ENCODE measurements at regions not wholly inside any gene's neighbourhood (a gene's known extent, or its start where the extent isn't known, plus 50 kb on each side); places are given as distances from the start of the nearest gene placed in this dataset.

DNA sequence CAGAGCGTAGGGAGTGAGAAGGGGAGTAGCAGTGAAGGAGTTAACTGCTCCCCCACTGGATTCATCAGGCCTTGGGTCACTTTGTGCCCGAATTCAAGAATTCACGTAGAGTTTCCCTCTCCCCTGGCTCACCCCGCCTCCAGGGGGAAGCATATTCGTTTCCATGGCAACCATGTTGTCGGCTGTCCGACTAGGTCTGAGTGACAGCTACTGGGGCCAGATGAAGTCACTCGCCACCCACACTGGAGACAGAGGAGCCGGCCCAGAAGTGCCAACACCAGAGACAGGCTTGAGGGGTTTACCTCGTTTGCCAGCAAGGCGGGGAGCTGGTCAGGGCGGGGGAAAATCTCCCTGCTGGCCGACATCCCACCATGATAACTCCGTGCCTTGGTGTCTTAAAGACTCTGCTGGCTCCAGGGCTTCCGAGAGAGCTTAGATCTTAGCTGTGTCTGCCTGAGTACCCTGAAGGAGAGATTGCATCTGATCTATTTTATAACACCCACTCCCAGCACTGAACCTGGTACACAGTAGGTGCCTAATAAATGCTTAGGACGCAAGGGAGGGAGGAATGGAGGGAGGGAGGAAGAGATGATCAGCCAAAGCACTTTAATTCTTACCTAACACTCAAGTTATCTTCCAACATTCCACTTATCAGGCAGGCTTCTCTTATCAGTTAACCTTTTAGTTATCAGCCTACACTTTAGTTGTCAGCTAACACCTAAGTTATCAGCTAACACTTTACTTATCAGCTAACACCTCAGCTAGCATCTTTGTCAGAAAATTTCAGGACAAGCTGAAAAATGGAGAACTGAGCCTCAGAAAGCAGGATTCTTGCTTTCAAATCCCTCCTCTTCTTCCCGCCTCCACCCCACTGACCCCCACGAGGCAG is 57.2 kb upstream of the ZNRF4 start:
- DNase-seq (ENCODE audit: low read depth) = no peak
- no peak overlapping the region for H3K4me3 ChIP-seq (ENCODE audit: low read depth, low read length)
- TF ChIP-seq, protein P1, sequence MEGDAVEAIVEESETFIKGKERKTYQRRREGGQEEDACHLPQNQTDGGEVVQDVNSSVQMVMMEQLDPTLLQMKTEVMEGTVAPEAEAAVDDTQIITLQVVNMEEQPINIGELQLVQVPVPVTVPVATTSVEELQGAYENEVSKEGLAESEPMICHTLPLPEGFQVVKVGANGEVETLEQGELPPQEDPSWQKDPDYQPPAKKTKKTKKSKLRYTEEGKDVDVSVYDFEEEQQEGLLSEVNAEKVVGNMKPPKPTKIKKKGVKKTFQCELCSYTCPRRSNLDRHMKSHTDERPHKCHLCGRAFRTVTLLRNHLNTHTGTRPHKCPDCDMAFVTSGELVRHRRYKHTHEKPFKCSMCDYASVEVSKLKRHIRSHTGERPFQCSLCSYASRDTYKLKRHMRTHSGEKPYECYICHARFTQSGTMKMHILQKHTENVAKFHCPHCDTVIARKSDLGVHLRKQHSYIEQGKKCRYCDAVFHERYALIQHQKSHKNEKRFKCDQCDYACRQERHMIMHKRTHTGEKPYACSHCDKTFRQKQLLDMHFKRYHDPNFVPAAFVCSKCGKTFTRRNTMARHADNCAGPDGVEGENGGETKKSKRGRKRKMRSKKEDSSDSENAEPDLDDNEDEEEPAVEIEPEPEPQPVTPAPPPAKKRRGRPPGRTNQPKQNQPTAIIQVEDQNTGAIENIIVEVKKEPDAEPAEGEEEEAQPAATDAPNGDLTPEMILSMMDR (IDR thresholded peaks at IDR 0.05; ENCODE audit: insufficient read depth, low read depth, low read length) = no peak

DNA sequence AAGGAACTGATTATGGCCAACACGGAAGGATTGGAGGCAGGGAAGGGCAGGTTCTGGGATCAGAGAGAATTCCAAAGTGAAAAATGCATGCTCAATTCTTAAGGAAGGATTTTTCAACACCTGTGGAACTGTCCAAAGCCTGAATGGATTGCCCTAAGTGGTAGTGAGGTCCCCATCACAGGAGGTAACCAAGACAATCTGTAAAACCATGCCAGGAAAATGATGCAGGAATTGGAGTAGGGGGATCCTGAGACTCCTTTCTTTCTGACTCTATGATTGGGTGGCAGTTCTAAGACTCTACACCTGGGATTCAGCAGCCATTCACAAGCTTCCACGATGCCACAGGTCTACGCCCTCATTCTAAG is 56.5 kb upstream of the ZNRF4 start:
- DNase-seq (ENCODE audit: low read depth) = no peak
- TF ChIP-seq, protein P1 (IDR thresholded peaks at IDR 0.05; ENCODE audit: insufficient read depth, low read depth, low read length) = no peak
- no peak overlapping the region for H3K4me3 ChIP-seq (ENCODE audit: low read depth, low read length)

DNA sequence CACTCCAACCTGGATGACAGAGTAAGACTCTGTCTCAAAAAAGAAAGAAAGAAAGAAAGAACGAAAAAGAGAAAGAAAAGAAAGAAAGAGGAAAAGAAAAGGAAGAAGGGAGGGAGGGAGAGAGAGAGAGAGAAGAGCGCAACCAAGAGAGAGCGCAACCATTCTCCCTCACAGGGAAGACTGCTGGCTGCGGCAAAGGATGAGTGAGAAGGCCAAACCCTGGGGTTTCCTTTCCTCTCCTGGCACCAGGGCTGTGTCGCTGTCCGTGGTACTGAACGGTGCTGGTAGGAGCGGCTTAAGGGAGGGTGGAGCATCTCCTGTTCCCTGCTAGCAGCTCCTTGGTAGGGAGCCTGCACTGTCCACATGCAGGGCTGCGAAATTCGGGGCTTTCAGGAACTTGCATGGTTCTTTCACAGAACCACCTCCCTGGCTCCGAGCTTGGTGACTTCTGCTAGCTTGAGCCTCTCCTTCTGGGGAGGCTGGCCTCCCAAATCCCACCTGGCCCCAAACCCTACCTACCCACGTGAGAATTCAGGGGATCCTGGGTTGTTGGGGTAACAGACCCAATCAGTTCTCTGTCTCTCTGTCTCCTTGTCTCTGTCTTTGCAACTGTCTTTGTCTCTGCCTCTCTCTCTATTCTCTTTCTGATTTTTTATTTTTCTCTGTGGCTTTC is 51.1 kb upstream of the ZNRF4 start:
- DNase-seq (ENCODE audit: low read depth) = peak; percentile 81
- no peak overlapping the region for H3K4me3 ChIP-seq (ENCODE audit: low read depth, low read length)
- TF ChIP-seq, protein P1 (IDR thresholded peaks at IDR 0.05; ENCODE audit: insufficient read depth, low read depth, low read length) = no peak

Measured in fibroblast of villous mesenchyme (primary cell).